GM11168 (cell line): ENCODE measurements at regions not wholly inside any gene's neighbourhood (a gene's known extent, or its start where the extent isn't known, plus 50 kb on each side); places are given as distances from the start of the nearest gene placed in this dataset.

Experiments
- in situ Hi-C: fragments of 300-500 bp; cut with MboI; formaldehyde crosslinking; loops from one replicate; pipeline ENCODE4 v1.12.0; 2022; ENCODE audit warnings: low sequenced_read_pairs; ENCODE audit not compliant: unreplicated experiment

DNA sequence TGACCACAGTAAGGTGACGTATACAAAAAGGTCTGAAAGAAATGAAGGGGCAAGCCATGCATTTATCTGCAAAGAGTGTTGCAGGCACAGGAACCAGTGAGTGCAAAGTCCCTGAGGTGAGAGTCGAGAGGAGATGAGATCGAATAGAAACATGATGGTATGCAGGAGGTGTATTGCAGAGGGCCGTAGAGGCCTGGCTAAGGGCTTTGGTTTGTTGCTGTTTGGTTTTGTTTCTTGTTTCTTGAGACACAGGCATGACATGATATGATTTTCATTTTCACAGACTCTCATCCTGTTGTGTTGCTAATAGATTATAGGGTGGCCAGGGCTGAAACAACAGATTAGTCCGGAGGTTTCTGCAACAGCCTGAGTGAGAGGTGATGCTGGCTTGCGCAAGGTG is 80.4 kb downstream of the HSPH1 start:
- in situ Hi-C loops = no loop called here

DNA sequence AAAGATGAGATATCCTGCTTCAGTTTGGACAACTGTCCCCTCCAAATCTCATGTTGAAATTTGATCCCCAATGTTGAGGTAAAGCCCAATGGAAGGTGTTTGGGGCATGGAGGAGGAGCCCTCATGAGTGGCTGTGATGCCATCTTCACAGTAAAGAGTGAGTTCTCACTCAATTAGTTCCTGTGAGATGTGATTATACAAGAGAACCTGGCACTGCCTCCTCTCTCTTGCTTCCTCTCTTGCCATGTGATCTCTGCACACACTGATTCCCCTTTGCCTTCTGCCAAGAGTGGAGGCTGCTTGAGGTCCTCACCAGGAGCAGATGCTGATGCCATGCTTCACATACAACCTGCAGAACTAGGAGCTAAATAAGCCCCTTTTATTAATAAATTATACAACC is 86.9 kb downstream of the HSPH1 start:
- in situ Hi-C loops = no loop called here

DNA sequence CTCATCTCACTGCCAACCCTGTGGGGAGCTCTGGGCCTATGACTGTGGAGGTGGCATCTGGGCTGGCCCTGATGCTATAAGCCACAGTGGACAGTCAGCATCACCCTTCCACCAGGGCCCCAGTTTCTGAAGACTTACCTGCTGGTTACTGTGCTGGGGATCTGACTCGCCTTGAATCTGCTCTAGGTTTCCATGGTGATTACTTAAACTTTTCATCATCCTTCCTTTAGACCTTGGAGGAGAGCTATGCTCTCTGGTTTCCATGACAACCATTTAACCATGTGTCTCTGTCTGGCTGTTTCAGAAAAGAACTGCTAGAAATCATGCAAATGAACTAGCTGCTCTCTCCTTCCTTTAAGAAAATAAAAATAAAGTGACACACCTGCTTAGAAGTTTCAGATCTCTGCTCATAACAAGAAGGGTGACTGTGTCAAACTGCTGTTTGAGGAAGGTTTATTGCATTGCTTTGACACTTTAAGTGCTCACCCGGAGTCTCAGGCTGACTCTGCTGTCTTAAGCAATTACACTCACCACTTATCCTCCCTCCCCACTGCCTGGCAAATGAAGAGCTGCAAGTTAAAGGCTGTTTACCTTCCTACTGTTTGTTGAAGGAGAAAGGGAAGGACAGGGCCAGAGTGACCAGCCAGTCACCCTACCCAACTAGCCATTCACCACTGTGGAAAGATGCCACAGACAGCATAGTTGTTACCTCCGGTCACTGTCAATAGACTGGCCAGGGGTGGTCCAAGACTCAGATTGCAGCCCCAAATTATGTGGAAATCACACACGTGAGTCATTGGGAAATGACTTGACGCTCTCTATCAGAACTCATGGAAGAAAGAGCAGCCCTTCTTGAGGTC is 87.6 kb downstream of the HSPH1 start:
- in situ Hi-C loops = no loop called here

DNA sequence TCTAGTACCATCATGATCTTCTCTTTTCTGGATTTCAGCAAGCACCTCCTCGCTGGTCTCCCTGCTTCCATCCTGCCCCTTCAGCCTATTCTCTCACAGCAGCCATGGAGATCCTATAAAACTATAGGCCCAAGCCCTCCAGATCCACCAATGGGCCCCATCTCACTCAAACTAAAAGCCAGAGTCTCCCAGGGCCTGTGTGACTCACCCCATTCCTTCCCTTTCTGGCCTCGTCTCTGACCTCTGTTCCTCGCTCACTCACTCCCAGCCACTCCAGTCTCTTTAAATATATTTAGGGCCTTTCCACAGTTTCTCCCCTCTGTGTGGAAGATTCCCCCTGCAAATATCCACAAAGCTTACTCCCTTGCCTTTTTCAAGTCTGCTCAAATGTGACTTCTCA is 89.7 kb downstream of the HSPH1 start:
- in situ Hi-C loops = no loop called here

DNA sequence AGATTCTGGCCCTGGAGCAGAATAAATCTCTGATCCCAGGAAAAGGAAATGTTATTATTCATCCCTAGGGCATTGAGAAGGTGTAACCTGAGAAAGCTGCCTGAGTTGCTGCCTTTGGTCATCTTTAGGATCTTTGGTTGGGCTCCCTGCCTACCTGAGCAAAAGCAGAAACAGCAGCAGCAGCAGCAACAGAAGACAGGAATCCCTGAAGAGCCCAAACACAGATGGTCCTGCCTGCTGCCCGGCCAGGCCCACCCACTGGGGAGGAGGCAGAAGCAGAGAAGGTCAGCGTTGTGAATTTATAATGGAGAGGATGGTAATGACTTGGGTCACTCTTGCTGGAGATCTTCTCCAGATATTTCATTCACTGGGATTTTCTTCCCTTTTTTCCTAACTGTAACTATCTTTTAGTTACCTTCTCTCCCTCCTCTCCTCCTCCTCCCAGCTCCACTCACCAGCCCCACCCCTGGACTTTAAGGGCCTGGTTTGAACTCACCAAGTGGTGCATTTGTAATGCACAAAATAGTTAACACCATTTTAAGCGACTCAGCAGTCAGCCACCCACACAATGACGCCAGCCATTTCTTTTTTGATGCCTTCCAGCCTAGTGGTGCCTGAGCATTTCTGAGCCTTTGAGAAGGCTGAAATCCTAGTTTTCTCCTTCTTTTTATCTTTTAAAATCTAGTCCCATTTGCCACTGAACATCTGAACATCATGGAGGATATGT is 91.7 kb downstream of the HSPH1 start:
- in situ Hi-C loops = no loop called here

DNA sequence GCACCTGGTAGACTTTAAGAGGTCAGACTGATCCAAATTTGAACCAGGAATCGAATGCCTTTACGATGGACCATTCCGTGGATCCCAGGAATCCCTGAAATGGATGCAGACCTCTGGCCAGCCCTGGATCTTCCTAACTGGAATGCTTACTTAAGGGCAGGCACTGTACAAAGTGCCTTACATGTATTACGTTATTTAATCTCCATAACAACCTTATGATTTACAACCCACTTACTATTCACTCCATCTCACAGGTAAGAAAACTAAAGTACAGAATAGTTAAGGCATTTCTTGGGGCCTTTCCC is 93.6 kb downstream of the HSPH1 start:
- in situ Hi-C loops = no loop called here

DNA sequence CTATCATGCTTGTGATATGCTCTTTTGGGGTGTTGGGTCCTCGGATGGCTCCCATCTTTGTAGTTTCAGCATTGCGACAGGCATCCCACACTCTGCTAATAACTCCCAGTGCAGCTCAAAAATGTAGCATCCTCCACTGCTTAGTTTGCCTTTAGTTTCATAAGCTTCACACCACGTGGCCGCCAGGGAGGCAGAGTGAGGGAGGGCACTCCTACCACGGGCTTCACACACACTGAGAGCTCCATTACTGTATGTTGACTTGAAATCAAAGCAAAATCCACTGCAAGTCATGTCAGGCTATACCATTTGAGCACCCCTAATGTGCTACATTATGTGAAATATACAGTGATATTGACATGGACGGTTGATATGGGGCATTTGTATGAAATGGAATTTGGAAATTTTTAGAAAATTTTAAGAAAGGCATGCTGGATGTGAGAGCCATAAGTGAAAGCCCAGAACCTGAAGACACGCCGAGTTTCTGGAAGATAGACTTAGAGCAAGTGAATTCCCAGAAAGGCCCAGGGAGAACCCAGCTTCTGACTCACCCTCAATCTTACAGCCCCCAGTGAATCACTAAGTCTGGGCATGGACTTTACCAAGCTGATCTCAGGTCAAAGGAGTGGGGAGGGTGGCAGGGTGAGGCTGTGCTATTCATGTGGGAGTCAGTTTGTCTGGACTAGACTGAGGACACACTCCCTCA is 94.1 kb downstream of the HSPH1 start:
- in situ Hi-C loops = no loop called here

DNA sequence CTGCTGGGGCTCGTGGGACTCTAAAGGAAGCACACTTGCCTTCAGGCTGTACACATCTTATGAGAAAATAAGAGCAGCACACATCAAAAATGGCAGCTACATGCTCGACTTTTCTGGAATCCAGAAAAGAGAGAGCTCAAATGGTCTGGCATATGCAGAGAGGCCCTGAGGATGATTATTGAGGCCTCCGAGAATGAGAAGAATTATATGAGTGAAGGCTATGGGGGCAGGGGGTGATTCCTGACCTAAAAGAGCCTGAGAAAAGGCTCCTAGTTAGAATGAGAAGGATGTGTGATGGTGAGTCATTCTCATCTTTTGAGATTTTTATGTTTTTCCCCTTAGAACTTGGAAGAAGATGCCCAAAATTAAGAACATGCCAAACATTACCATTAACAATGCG is 97.1 kb downstream of the HSPH1 start:
- in situ Hi-C loops = no loop called here

DNA sequence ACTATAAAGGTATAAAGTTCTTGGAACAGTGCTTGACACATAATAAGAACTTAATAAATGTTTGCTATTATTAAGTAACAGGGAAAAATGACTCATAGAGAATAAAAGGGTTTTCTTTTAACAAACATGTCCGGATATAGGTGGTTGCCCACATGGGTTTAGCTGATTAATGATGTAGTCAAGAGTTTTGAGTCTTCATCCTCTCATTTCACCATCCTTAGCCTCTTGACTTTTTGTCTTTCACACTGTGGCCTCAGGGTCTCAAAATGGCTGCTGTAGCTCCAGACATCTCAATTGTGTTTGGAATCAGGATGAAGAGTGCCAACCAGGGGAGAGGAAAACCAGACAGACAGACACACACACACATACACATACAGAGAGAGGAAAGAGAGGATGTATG is 97.9 kb downstream of the HSPH1 start:
- in situ Hi-C loops = no loop called here

DNA sequence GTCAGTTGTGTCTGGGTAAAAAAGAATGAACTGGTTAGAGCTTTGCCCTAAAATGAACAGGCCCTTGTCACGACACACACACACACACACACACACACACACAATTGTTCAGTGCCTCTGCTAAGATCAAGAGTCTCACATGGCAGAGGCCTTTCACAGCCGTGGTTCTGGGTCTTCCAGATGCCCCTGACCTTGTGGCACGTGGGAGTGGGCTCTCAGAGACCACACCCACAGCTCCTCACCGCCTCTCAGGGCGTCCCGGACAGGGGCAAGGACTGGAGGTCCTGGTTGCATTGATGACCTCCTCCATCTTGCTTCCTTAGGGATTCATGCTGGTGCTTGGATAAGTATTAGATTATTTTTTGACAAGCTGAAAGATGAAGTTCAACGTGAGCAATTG is 101.0 kb downstream of the HSPH1 start:
- in situ Hi-C loops = no loop called here

DNA sequence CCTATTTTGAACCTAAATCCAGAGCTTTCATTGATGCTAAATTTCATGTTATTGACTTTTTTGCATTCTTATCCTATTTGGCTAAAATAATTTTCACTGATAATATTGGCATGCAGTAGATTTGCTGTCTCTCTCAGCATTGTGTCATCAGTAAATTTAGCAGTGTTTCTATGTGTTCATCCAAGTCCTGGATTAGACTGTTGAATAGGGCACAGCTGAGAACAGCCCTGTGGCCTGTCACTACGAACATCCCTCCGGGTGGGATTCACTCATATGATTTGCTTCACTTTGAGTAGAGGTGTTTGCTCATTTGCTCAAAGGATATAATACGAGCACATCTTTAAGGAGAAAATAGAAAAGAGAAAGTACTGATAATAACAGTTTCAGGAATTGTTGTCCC is 101.5 kb downstream of the HSPH1 start:
- in situ Hi-C loops = no loop called here

DNA sequence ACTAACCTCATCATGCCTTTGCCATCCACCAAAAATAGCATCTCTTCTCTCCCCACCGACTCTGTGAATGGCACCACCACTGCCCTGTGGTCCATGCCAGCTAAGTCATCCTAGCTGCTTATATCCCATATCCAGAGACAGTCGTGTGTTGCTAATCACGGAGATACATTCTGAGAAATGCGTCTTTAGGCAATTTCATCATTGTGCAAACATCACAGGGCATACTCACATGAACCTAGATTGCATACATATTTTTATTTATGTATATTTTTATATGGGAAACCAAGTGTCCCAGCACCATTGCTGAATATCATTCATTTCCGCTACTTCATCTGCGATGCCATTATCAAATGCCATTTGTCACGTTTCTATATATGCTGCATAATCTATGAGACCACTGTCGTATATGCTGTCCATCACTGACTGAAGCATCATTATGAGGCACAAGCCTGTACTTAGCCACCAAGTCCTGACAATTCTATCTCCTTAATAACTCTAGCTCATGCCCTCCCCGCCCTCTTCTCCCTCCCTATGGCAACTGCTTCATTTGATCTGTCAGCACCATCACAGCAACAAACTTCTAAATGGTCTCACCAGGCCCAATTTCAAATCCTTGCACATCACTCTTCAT is 104.2 kb downstream of the HSPH1 start:
- in situ Hi-C loops = no loop called here

DNA sequence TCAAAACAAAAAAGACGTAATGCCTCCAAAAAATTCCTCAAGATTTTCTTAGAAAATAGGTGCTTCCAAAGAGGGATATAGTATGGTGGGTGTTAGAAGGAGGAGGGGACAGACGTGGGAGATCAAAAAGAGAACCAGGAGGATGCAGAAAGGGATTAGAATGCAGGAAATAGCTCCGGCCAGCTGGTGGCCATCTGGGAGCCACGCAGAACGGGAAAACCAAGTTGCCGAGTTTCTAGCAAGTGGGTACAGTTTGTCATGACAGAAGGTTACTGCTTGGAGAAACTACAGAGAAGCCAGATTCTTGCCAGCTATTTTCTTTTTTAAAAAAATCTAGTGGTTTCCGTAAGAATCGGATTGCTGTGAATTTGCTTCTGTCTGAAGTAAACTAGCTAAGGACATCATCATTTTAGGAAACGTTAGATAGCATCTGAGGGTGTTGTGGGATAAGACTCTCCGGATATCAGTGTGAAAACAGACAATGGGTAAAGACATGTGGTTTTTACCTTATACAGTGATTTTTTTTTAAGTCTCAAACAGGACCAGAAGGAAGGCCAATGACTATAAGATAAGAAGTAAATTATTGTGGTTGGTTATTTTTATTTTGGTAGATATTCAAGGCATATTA is 104.9 kb downstream of the HSPH1 start:
- in situ Hi-C loops = no loop called here

DNA sequence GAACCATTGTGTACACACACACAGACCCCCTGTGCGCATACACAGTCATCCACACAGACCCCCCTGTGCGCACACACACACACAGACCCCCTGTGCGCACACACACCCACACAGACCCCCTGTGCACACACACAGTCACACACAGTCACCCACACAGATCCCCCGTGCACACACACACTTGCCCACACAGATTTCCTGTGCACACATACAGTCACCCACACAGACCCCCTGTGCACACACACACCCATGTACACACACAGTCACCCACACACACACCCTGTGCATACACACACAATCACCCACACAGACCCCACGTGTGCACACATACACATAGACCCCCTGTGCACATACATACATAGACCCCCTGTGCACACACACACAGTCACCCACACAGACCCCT is 106.1 kb downstream of the HSPH1 start:
- in situ Hi-C loops = no loop called here

DNA sequence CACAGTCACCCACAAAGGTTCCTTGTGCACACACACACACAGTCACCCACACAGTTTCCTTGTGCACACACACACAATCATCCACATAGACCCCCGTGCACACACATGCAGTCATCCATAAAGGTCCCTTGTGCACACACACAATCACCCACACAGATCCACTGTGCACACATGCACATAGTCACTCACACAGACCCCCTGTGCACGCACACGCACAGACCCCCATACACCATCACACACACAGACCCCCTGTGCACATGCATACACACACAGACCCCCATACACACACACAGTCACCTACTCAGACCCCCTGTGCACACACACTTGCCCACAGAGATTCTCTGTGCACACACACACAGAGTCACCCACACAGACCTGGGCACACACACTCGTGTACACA is 107.1 kb downstream of the HSPH1 start:
- in situ Hi-C loops = no loop called here

DNA sequence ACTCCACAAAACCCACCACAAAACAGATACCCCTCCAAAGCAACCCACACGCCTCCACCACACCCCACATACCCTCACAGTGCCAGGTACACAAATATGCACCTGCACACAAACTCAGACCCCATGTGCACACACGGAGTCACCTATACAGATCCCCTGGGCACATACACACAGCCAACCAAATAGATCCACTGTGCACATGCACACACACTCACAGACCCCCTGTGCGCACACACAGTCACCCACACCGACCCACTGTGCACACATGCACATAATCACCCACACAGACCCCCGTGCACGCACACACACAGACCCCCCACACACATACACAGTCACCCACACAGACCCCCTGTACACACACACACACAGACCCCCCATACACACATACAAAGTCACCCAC is 107.8 kb downstream of the HSPH1 start:
- in situ Hi-C loops = no loop called here

DNA sequence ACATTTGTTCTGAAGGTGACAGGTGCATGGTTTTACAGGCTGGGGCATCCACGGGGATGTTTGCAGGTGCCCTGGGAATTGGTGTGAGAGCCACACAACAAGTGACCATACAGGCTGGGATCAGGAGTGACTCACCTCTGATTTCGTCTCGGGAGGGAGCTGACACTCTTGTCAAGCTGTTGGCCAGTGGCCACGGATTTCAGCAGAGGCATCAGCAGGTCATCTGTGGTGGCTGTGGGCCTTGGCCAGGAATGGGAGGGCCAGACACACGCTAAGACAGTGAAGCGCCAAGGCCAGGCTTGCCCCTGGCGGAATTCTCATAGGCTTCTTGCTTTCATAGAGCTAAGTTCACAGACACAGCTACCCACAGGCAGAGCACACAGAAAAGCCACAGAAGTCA is 108.6 kb downstream of the HSPH1 start:
- in situ Hi-C loops = no loop called here

DNA sequence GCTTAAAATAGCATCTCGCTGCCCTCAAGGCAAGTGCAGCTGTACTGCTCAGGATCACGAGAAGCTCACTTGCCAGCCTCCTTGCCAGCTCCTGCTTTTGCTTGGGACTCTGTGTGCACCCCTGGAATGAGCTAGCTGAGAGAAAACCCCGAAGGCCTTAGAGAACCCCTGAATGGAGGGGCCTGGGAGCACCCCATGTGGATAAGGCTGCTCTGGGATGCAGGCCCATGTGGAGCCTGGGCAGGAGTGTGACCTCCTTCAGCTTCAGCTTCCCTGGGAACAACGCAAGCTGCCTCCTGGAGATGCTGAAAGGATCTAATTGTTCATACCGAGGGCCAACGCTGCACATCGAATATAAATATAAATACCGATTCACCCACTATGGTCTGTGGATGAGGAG is 109.2 kb downstream of the HSPH1 start:
- in situ Hi-C loops = no loop called here

DNA sequence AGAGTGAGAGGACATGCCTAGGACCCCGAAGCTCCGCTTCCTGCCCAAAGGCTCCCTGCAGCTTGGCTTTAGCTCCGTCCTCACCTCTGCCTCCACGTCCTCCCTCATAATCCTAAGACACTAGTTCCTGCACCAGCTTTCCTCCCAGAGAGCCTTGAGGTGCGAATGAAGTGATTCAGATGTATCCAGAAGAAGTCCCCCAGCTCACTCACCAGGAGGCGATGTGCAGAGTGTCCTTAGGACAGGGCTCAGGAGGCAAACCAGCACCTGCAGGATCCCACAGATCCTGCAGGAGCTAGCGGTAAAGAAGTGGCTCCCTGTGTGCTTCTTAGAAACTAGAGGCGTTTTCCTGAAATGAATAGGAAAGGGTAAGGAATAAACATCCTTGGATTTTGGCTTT is 109.7 kb downstream of the HSPH1 start:
- in situ Hi-C loops = no loop called here
